HEK293T (cell line): ENCODE measurements at regions not wholly inside any gene's neighbourhood (a gene's known extent, or its start where the extent isn't known, plus 50 kb on each side); places are given as distances from the start of the nearest gene placed in this dataset.

Source experiments
- FOXK2 ChIP-seq: fragments of 450-650 bp; IDR thresholded peaks from 2 replicates; pipeline ENCODE4 v1.6.1; 2016; ENCODE audit warnings: mild to moderate bottlenecking
- HDGF ChIP-seq: fragments of 450-650 bp; IDR thresholded peaks from 2 replicates; pipeline ENCODE4 v1.6.1; 2017; ENCODE audit warnings: antibody characterized with exemption, borderline replicate concordance
- TARDBP ChIP-seq: fragments of 450-650 bp; IDR thresholded peaks from 2 replicates; pipeline ENCODE4 v1.6.1; 2016

DNA sequence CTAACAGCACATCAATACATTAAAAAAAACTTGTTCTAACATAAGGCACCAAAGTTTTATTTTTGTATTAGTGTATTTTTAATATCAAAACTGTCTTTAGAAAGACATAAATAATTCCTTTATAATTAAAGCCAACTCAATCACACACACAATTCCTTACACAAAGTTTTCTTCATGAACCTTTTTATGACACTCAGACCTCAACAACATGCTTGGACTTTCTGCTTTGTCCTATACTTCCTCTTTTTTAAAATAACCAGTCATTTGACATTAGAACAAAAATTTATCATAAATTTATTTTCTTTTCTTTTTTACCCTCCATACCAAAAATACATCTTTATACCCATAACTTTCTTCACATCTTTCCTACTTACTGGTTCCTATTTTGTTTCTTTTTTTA lies 292.0 kb upstream of the ARID1B start:
- TF ChIP-seq TARDBP (no peak), FOXK2 (no peak), HDGF (no peak)
